Stimulated activated CD8-positive, alpha-beta memory T cell treated with anti-CD3 and anti-CD28 coated beads, Interleukin-4, amount 100 ng/mL, for 1 hour (primary cell): ENCODE measurements at regions not wholly inside any gene's neighbourhood (a gene's known extent, or its start where the extent isn't known, plus 50 kb on each side); places are given as distances from the start of the nearest gene placed in this dataset.

ENCODE experiments used
- DNase-seq, 2 donors: peaks; one replicate each; pipeline ENCODE4 v3.0.0-alpha.2; 2020; ENCODE audit warnings: low read depth in 2 of 2, low spot score in 1 of 2

DNA sequence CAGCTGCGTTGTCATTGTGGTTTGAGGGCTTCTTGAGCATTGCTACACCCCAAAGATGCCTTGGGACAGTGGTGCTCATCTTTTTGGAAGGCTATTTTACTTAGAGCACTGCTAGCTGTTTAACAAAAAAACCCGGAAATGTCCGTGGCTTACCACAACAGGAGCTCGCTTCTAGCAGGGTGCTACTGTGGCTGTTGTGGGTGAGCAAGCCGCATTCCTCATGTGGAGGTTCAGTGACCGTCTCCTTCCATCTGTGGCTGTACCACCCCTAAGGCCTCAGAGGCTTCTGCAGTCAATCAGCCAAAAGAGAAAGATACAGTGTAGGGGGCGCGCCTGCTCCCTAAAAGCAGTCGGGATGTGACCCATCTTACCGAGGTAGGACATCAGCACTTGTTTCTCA lies 1004.2 kb downstream of the UQCRFS1 start:
- no peak for DNase-seq

DNA sequence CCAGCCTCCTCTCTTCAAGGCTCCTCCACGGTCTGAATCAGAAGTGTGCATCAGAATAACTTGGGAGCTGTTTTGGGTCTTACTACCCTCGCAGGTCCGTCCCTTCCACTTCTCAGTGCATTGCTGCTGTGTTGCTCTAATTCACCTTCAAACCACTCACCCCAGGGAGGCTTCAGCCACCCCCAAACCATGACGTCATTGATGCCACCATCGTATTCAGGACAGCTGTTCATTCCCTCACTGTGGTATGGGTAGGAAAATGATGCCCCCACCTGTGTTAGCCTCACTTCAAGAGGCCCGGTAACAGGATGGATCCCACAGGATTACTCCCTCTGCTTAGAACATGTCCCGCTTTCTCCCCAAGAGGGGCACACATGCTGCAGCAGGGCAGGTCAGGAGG lies 1005.7 kb downstream of the UQCRFS1 start:
- DNase-seq: no peak

DNA sequence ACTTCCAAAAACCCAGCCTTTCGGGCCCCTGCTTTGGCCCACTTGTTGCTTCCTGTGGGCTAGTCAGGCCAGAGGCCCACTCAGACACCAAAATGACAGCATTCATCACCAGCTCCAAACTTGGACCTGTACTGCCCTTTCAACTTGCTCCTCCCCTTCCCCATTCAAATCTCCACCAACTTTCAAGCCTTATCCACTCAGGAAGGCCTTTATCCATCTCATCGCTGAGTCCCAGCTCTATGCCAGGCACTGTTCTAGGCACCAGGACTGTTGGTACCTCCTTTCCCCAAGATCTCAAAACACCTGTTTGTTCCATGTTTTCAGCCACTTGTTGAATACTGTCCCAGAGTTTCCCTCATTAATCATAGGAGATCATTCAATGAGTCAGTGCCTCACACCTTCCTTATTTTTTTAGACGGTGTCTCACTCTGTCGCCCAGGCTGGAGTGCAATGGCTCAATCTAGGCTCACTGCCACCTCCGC lies 1011.4 kb downstream of the UQCRFS1 start:
- DNase-seq: no peak

DNA sequence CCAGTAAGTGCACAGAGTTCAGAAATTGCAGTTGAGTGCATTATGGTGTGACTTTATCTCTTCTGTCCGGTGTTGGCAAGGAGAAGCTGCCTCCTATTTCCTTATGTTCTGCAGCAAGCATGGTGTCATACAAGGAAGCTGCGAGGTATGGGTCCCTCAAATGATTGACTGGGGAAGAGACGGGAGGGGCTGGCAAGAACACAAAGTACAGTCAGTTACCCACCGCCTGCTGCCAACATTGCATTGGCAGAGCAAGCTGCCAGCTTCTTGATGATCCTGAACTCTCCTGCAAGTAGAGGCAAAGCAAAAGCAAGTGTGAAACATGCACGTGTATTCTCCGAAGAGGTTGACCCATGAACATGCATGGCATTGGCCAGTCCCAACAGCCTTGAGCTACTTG lies 1013.6 kb downstream of the UQCRFS1 start:
- no peak for DNase-seq

DNA sequence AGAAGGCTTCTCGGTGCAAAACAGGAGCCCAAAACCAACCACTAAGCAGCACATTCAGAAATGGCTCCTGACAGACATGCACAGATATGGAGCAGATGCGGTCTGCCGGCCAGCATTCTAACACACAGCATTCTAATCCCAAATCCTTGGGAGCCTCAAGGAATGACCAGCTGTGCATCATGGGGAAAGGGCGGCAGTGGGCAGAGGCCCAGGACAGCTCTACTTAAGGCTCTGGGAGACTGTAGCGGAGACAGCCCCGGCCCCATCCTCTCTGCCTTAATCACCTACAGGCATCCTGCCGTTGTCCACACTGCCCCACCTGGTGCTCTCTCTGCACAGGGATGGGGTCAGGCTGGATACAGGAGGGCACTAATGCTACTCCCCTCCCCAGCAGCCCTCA lies 1016.0 kb downstream of the UQCRFS1 start:
- DNase-seq: no peak

DNA sequence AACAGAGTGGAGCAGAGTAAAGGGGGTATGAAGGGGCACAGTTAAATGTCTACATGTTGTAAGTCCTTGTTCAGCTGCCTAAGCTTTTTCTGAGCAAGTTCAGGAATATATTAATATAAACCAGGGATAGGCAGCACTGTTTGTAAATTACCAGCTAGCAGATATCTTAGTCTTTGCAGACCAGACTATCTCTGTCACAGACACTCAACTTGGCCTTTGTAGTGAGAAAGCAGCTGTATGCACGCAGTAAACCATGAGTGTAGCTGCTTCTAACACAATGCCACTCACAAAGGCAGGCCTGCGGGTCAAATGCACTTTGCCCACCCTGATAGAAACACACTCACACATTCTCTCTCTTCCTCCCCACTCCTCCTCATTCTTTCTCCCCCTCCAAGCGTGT lies 1016.9 kb downstream of the UQCRFS1 start:
- no peak for DNase-seq

DNA sequence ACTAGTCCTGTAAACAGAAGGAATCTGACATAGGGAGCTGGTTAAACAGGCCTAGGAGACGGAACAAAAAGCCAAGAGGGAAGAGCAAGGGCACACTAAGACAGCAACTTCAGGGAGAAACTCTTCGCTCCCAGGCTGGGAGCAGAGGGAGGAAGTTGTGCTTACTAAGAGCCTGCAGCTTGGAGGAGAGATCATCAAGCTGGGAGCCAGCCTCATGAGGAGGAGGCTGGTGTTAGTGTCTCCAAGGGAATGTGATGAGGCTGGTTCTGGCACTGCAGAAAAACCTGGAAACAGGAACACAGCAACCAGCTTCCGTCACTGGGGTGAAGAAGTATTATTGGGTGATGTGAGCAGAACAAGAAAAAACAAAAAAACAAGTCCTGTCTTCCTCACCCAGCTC lies 1027.3 kb downstream of the UQCRFS1 start:
- DNase-seq: no peak

DNA sequence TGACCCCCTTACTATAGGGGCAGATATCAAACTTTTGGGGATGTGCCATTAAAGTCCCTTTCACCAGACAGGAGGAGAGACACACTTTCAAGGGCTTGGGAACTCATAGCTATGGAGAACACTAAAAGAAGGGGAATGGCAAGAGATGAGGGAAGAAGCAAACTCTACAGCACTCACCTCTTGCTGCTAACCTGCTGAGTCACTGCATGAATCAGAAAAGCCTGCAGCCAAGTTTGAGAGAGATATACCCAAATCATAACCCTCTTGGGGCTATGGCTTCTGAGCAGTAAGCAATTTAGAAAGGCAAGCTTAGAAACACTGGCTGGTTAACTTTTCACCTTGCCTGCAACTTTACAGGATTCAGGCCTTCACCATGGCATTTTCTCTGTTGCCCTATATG lies 1028.0 kb downstream of the UQCRFS1 start:
- DNase-seq: no peak

DNA sequence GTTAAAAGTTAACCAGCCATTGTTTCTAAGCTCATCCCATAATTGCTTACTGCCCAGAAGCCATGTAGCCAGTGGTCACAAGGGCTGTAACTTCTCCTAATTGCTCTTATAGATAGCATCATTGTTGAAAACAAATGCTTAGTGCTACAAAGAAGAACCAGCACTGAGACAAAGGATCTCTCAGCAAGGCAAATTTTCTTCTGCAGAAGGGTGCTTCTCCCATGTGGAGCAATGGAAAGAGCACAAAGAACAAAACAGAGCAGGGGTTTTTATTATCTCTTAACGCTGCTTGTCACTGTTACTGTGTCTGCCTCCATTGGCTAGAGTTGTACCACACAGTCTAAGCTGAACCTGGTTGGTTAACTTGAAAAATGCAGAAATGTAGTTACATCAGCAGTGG lies 1036.8 kb downstream of the UQCRFS1 start:
- DNase-seq: no peak

DNA sequence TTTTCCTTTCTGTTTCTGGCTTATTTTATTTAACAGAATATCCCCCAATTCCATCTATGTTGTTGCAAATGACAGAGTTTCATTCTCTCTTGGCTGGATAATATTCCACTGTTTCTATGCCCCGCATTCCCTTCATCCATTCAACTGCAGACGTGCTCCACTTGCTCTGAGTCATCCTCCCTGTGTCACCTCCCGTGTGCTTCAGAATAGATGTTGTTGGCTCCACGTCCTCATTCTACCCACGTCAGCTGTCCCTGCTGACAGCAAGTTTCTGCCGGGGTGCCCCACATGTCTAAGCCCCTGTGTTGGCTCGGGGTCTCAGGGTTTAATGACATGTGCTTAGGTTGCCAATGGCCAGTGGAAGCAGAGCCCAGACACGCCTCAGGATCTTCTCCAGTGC lies 1041.0 kb downstream of the UQCRFS1 start:
- DNase-seq: no peak

DNA sequence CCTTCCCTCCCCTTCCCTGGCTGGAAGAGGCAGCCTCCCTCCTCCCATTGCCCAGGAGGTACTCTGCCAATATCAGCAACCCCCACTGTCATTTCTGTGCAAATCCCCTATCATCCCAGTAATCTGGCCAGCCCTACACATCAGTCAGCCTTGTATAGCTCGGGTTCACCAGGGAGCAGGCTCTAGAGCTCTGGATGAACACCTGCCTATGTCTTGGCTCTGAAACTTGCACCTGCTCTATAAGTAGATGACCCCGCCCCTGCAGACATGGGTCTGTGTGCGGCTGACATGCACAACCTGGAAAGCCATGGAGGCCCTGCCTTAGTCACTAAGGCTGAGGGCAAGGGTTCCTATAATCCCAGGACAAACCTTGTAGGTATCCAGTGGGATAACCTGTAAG lies 1042.9 kb downstream of the UQCRFS1 start:
- DNase-seq: no peak

DNA sequence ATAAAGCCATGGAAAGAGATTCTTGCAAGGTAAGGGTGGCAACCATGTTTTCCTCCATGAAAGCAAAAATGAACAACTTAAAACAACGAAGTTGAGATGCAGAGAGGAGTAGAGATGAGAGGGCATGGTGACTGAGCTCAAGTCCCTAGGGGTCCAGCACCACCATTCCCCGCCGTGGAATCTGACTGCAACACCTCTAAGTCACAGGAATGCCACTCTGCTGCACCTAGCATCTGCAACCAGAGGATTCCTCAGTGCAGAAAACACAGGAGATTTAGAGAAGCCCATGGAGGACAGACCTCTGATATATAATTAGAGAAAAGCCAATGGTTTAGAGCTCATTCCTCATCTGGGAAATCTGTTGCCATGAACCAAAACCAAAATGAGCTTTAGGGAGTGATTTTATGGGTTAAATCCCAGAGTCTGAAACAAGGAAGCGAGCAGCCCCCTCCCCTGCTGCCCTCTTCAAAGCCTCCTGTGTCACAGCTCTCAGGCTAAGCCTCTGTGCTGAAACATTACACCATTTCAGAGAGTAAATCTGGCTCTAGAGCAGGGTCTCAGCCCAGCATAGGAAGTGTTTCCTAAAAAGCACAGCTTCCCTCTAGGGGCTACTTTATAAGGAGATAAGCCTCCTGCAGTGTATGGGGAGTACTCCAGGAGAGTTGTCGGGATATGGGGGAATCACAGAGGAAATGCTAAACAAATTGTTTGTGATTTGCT lies 1043.6 kb downstream of the UQCRFS1 start:
- no peak for DNase-seq

DNA sequence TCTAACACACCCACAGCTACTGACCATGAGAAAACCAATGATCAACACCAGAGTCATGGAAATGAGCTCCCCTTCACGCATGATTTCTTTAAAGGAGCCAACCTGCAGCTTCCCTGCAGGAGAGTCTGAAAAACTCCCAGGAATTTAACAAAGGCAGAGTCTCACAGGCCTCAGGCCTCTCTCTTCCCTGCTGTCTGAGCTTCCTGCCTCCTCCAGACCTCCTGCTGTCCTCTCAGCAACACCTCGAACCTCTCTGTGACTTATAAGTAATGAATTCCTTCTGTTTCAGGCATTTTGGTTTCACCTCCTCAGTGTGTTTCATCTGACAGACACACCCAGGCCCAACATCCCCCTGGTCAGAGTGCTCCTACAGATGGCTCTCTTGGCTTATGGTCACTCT lies 1044.4 kb downstream of the UQCRFS1 start:
- no peak for DNase-seq

DNA sequence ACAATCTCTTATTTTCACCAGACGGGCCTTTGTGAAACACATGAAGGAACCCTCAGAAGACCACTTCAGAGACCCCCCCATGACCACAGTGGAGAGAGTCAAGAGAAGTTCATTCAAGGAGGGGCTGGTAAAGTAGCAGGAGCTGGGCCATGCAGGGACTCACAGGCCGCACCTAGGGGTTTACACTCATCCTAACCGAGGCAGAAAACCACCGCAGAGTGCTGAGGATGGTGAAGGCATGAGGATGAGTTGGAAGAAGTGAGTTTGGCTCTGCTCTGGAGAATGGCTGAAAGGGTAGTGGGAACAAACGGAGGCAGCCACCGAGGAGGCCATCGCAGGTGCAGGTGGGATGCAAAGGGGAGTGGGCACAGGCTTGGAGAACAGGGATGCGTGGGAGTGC lies 1046.9 kb downstream of the UQCRFS1 start:
- DNase-seq: no peak

DNA sequence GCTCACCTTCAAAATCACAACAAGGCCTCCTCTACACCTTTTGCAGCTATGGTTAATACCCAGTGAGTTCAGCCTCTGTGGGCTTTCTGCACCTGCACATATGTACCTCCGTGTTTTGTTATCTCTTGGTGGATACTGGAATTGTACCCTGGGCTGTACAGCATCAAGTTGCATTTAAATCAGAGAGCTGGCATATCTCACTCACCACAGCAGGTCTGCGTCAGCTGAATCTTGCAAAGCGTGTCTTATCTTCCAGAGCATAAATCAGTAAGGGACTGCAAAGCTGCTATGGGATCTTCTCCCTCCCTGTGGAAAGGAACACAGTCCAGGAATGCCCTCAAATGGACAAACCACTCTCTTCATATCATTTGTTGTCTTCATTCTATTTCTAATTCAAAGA lies 1048.7 kb downstream of the UQCRFS1 start:
- no peak for DNase-seq

DNA sequence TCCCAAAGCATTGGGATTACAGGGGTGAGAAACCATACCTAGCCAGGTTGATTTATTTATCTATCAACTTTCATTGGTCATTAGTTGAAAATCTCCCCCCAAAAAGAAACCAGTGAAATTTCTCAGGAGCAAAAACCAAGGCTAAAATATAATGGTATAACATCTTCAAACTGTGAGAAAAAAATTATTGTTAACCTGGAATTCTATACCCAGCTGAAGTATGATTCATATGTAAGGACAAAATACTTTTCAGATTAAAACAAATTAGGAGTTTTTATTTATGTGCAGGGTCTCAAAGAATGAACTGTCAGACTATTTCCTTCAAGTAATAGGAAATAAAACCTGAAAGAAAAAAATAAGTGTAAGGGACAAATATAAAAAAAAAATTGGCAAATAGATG lies 1053.9 kb downstream of the UQCRFS1 start:
- DNase-seq: no peak

DNA sequence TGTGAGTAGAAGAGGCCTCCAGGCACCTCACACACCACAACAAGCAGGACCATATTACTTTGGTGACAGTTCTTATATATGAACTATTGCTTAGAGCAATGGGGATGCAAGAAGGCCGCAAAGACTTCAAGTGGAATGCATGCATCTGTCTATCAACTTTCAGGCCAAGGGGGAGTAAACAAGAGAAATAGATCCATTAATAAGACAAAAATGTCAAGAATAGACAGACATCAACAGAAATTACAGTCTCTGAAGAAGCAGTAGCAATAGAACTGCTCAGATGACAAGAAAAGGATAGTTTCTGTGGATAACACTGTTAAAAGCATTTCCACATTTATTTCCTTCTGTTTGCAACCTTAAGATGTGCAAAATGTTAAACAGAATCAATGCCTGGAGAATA lies 1057.7 kb downstream of the UQCRFS1 start:
- DNase-seq: no peak

DNA sequence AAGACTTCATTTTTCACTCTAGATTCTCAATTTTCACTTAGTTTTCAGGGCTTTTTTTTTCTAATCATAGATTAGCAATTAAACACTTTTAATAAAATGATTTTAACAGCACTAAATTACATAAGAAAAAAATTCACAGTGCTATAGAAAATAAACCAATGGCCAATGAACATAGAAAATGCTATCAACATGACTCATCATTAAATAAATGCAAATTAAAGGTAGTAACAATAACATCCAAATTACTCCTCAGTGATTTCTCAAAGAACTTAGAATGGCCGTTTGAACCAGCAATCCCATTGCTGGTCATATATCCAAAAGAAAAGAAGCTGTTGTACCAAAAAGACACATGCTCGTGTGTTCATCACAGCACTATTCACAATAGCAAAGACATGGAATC lies 1058.9 kb downstream of the UQCRFS1 start:
- DNase-seq: no peak

DNA sequence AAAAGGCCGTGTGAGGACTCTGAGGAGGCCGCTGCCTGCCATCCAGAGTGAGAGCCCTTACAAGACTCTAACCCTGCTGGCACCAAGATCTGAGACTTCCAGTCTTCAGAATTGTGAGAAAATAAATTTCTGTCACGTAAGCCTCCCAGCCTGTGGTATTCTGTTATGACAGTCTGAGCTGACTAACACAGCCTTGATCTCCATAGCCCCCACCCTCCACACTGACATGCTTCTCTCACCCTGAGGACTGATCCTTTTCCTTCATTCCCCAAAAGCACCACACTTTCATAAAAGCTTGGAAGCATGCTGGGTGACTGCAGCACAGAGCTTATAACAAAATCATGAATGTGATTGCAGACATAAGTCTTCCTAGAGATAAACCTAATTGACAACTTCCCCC lies 1059.8 kb downstream of the UQCRFS1 start:
- DNase-seq: no peak

DNA sequence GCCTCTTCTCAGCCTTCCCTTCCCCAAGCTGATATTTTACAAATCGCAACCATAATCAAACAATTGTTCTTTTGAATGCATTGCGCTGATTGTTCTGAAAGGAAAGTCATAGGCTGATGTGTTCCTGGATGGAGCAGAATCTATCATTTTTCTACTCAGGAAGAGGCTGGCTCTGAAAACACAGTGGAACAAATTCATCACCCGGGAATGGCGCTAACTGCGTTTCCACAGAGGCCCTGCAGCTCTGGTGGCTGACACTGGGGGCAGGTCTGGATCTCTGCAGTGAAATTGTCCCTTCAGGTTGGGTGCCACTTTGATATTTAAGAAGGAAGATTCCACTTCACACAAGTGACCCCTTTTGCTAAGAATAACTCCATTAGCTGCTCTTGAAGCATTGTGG lies 1060.8 kb downstream of the UQCRFS1 start:
- DNase-seq: no peak

DNA sequence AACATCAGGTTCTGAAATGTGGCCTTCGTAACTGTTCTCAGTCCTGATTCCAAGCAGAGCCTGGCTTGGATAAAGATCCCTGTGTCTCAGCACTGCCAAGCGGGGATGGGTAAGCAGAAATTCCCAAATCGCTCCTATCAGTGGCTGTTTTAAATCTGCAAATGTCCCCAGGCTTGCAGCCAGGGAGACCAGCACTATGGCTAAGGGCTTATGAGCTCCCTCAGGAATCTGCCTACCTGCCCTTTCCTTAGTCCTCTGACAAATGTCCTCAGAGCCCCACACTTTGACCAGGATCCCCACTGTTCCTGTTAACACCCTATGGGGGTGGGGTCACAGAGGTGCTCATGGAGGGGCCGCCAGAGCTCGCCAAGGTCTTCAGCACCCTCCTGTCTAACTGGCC lies 1062.8 kb downstream of the UQCRFS1 start:
- no peak for DNase-seq

DNA sequence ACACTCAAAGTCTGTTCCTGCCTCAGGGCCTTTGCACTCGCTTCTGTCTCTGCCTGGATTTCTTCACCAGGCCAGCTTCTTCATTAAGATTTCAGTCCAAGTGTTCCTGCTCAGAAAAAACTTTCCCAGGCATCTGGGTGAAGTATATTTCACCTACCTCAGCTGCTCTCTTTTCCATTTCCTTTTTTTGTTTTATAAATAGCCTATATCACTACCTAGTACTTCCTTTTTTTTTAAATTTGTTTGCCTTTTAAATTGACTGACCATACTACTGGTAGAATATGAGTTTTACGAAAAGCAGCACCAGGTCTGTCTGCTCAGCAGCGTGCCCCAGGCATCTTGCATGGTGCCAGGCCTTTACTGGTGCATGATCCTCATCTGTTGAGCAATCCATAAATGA lies 1064.4 kb downstream of the UQCRFS1 start:
- DNase-seq: no peak

DNA sequence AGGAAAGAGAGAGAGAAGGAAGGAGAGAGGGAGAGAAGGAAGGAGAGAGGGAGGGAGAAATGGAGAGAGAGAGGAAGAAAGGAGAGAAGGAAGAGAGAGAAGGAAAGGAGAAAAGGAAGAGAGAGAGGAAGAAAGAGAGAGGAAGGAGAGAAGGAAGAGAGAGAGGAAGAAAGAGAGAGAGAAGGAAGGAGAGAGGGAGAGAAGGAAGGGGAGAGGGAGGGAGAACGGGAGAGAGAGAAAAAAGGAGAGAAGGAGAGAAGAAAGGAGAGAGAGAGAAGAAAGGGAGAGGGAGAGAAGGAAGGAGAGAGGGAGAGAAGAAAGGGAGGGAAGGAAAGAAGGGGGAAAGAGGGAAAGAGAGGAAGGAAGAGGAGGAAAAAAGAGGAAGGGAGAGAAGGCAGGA lies 1070.7 kb downstream of the UQCRFS1 start:
- DNase-seq: no peak

DNA sequence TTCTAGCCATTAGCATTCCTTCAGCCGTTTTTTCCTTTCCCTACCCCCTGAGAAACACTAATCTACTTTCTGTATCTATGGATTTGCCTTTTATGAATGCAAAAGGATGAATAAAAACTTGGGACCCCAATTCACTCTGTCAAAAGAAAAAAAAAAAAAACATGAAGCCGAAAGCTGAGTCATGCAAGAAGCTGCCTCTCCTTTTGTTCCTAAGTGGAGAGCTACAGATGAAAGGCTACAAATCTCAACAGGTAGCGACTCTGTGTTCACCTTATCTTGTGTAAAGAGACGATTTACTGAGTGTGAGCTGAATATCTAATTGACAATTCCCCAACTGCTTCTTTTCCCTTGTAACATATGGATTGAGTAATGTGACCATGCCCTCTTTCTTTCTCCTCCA lies 1072.8 kb downstream of the UQCRFS1 start:
- DNase-seq: no peak
